H1 (cell line): ENCODE measurements at regions not wholly inside any gene's neighbourhood (a gene's known extent, or its start where the extent isn't known, plus 50 kb on each side); places are given as distances from the start of the nearest gene placed in this dataset.
A peak's percentile ranks its signal among the peaks of the same experiment; 100 is the strongest.

Experiments
- CTCF ChIA-PET: fragments of 300-600 bp; sonication (Branson Sonifier 250); formaldehyde crosslinking; loops from one replicate; lab custom pipeline; 2021; ENCODE audit not compliant: partially characterized antibody; lab: Charles Lee
- POLR2A ChIA-PET: fragments of 300-600 bp; sonication (Branson Sonifier 250); formaldehyde crosslinking; loops from one replicate; lab custom pipeline; 2021; ENCODE audit warnings: inconsistent platforms; ENCODE audit not compliant: partially characterized antibody; lab: Charles Lee
- DNase-seq, 2 experiments: peaks; one replicate each; pipeline versions ENCODE4 v3.0.0 to v3.0.0-alpha.2; 2010 to 2022; ENCODE audit warnings: low spot score in 2 of 2, low read depth in 1 of 2, mixed read lengths in 1 of 2
- FAIRE-seq: peaks from 2 replicates; lab custom pipeline; 2011; peaks lifted over from hg19 to GRCh38; lab: Jason Lieb, UNC
- H2AFZ ChIP-seq: 2 replicates; pipeline ENCODE4 v1.8.1; 2012; ENCODE audit warnings: low read length, inconsistent platforms
- H2AK5ac ChIP-seq: 2 replicates; pipeline ENCODE4 v1.6.1; 2013; ENCODE audit warnings: low read depth, low read length
- H2BK120ac ChIP-seq: replicated peaks from 2 replicates; pipeline ENCODE3; 2013; ENCODE audit warnings: low read depth, low read length, inconsistent platforms
- H2BK12ac ChIP-seq: 2 replicates; pipeline ENCODE4 v1.6.1; 2013; ENCODE audit warnings: low read depth, low read length
- H2BK15ac ChIP-seq: 2 replicates; pipeline ENCODE4 v1.6.1; 2013; ENCODE audit warnings: low read length
- H2BK20ac ChIP-seq: 2 replicates; pipeline ENCODE4 v1.6.1; 2013; ENCODE audit warnings: low read length
- H2BK5ac ChIP-seq: 2 replicates; pipeline ENCODE4 v1.6.1; 2013; ENCODE audit warnings: low read depth, low read length
- H3K14ac ChIP-seq: 2 replicates; pipeline ENCODE4 v1.6.1; 2013; ENCODE audit warnings: inconsistent platforms; ENCODE audit not compliant: insufficient read length
- H3K18ac ChIP-seq: 2 replicates; pipeline ENCODE4 v1.6.1; 2013; ENCODE audit warnings: low read length; ENCODE audit errors: extremely low read depth
- H3K23ac ChIP-seq: 2 replicates; pipeline ENCODE4 v1.6.1; 2013; ENCODE audit warnings: inconsistent platforms; ENCODE audit not compliant: insufficient read length
- H3K23me2 ChIP-seq: 2 replicates; pipeline ENCODE4 v1.6.1; 2013; ENCODE audit warnings: low read depth, low read length
- H3K27ac ChIP-seq: 2 replicates; pipeline ENCODE4 v1.6.1; 2011; ENCODE audit warnings: low read depth, low read length, inconsistent platforms
- H3K27me3 ChIP-seq, 4 experiments: replicated peaks in 1 of 4; 1 replicate in 1 of 4; 2 replicates in 3 of 4; pipeline versions ENCODE4 v1.6.1 to v1.8.1; 2011 to 2013; ENCODE audit warnings: low read length in 3 of 4, mild to moderate bottlenecking in 3 of 4, inconsistent platforms in 2 of 4, mixed read lengths in 2 of 4, moderate library complexity in 1 of 4; ENCODE audit not compliant: control insufficient read depth in 3 of 4, insufficient read depth in 3 of 4; ENCODE audit errors: extremely low read depth in 1 of 4
- H3K36me3 ChIP-seq, 4 experiments: 2 replicates each; pipeline versions ENCODE4 v1.6.1 to v1.8.1; 2011 to 2013; ENCODE audit warnings: mild to moderate bottlenecking in 4 of 4, low read length in 3 of 4, moderate library complexity in 2 of 4, control low read depth in 1 of 4, inconsistent platforms in 1 of 4; ENCODE audit not compliant: insufficient read depth in 4 of 4, control insufficient read depth in 2 of 4
- H3K4ac ChIP-seq: replicated peaks from 2 replicates; pipeline ENCODE3; 2013; ENCODE audit warnings: low read length, low read depth, mixed read lengths, inconsistent platforms; ENCODE audit not compliant: insufficient read length
- H3K4me1 ChIP-seq, 4 experiments: replicated peaks in 1 of 4; 1 replicate in 1 of 4; 2 replicates in 3 of 4; pipeline versions ENCODE4 v1.6.1 to v1.8.1; 2011 to 2013; ENCODE audit warnings: low read length in 3 of 4, inconsistent platforms in 2 of 4, mixed read lengths in 1 of 4; ENCODE audit not compliant: insufficient read depth in 4 of 4, control insufficient read depth in 3 of 4
- H3K4me2 ChIP-seq, 2 experiments: 2 replicates each; pipeline versions ENCODE4 v1.6.1 to v1.8.1; 2011 to 2013; ENCODE audit warnings: low read depth in 2 of 2, low read length in 2 of 2, control low read depth in 1 of 2, inconsistent platforms in 1 of 2, mild to moderate bottlenecking in 1 of 2; ENCODE audit not compliant: insufficient read depth in 1 of 2
- H3K4me3 ChIP-seq, 4 experiments: fragments of 200-600, 300-600 bp in 1 of 4; sonication (generic), shearing (Covaris generic), sonication (Bioruptor Twin) in 1 of 4; 2 replicates each; pipeline versions ENCODE4 v1.5.1 to v1.8.1; 2011 to 2016; ENCODE audit warnings: low read length in 4 of 4, low read depth in 3 of 4, control low read depth in 2 of 4, inconsistent platforms in 2 of 4, mild to moderate bottlenecking in 2 of 4, mixed read lengths in 1 of 4, moderate library complexity in 1 of 4; ENCODE audit not compliant: insufficient read depth in 2 of 4; ENCODE audit errors: extremely low read depth in 1 of 4
- H3K56ac ChIP-seq: replicated peaks from 2 replicates; pipeline ENCODE3; 2013; ENCODE audit warnings: low read depth, mild to moderate bottlenecking, mixed read lengths, low read length, inconsistent platforms; ENCODE audit not compliant: insufficient read length
- H3K79me1 ChIP-seq: 2 replicates; pipeline ENCODE4 v1.6.1; 2013; ENCODE audit warnings: low read depth, low read length, control low read depth
- H3K79me2 ChIP-seq, 2 experiments: 2 replicates each; pipeline versions ENCODE4 v1.6.1 to v1.8.1; 2012 to 2013; ENCODE audit warnings: low read length in 2 of 2, mild to moderate bottlenecking in 2 of 2, inconsistent platforms in 1 of 2; ENCODE audit not compliant: insufficient read depth in 2 of 2, control insufficient read depth in 1 of 2
- H3K9ac ChIP-seq, 4 experiments: replicated peaks in 1 of 4; 1 replicate in 1 of 4; 2 replicates in 3 of 4; pipeline versions ENCODE4 v1.6.1 to v1.8.1; 2011 to 2013; ENCODE audit warnings: low read depth in 3 of 4, low read length in 3 of 4, control low read depth in 2 of 4, mild to moderate bottlenecking in 2 of 4, moderate library complexity in 2 of 4, inconsistent platforms in 1 of 4; ENCODE audit errors: extremely low read depth in 1 of 4
- H3K9me3 ChIP-seq, 2 experiments: 2 replicates each; pipeline versions ENCODE4 v1.6.1 to v1.8.1; 2012 to 2013; ENCODE audit warnings: mild to moderate bottlenecking in 2 of 2, moderate library complexity in 2 of 2, control low read depth in 1 of 2, inconsistent platforms in 1 of 2, low read depth in 1 of 2, low read length in 1 of 2, mixed read lengths in 1 of 2; ENCODE audit not compliant: insufficient read depth in 2 of 2
- H4K20me1 ChIP-seq, 2 experiments: replicated peaks in 1 of 2; 2 replicates each; pipeline versions ENCODE3 to v1.8.1; 2011 to 2013; ENCODE audit warnings: inconsistent platforms in 2 of 2, low read length in 2 of 2, mild to moderate bottlenecking in 1 of 2; ENCODE audit not compliant: insufficient read depth in 2 of 2, control insufficient read depth in 1 of 2
- H4K5ac ChIP-seq: 2 replicates; pipeline ENCODE4 v1.6.1; 2013; ENCODE audit warnings: low read length, low read depth, mixed read lengths, inconsistent platforms; ENCODE audit not compliant: insufficient read length
- H4K8ac ChIP-seq: 2 replicates; pipeline ENCODE4 v1.8.0; 2013; ENCODE audit warnings: mild to moderate bottlenecking, moderate library complexity, low read length, inconsistent platforms; ENCODE audit not compliant: insufficient read depth; ENCODE audit errors: extremely low read depth
- H4K91ac ChIP-seq: replicated peaks from 2 replicates; pipeline ENCODE3; 2013; ENCODE audit warnings: low read length, mixed read lengths, inconsistent platforms; ENCODE audit not compliant: insufficient read length
- BRCA1 ChIP-seq: IDR thresholded peaks from 2 replicates; pipeline ENCODE4 v1.6.1; 2012; ENCODE audit warnings: low read depth, low read length, improper control_type of control experiment
- SP4 ChIP-seq: IDR thresholded peaks from 2 replicates; pipeline ENCODE4 v1.6.1; 2012; ENCODE audit warnings: low read length, inconsistent platforms
- whole genome bisulfite sequencing, 2 experiments: shearing (Covaris generic) in 1 of 2; methylation state at CpG; one replicate each; pipeline versions ENCODE4 v1.1.6 to v1.1.7; 2013 to 2015; ENCODE audit warnings: low lambda C conversion rate in 2 of 2, mixed read lengths in 2 of 2, inconsistent platforms in 1 of 2, low coverage in 1 of 2, missing lambda C conversion rate in 1 of 2; ENCODE audit not compliant: insufficient replicate concordance in 2 of 2, insufficient coverage in 1 of 2, insufficient read length in 1 of 2; ENCODE audit errors: extremely low coverage in 1 of 2, missing lambda C conversion rate in 1 of 2; 5-methylcytosine and 5-hydroxymethylcytosine counted together

DNA sequence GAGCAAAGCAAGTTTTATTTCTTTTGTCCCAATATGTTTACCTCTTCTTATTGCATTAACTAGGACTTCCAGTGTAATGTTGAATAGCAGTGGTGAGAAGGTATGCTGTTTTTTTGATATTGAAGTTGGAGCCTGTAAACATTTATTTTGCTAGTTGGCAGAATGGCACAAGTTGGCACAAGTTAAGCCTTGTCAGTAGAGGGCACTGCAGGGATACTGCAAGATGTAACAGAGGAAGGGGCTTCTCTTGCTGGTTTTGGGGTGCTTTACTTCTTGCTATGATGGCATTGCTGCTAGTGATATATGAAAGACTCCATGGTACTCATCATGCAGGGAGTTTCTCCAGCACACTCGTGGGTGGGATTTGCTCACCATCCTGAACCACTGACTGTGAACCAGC is 327.3 kb upstream of the ARX start:
- Histone ChIP-seq H2BK5ac (no peak overlapping the region), H3K36me3 (no peaks in the 10 kb centered on the region), H3K9ac (no peak overlapping the region), H3K23ac (no peak overlapping the region), H2BK15ac (no peak overlapping the region), H3K4me1 (no peaks in the 10 kb centered on the region), H4K8ac (no peak overlapping the region), H3K18ac (no peak overlapping the region), H4K91ac (no peak overlapping the region), H3K14ac (no peak overlapping the region), H2AFZ (no peak overlapping the region), H3K4me3 (no peak overlapping the region), H2BK12ac (no peak overlapping the region), H2AK5ac (no peak overlapping the region), H3K4ac (no peak overlapping the region), H3K79me2 (no peaks in the 10 kb centered on the region), H2BK20ac (no peak overlapping the region), H3K9me3 (no peaks in the 10 kb centered on the region; a peak in 1 of 4 replicates), H4K20me1 (no peaks in the 10 kb centered on the region), H2BK120ac (no peak overlapping the region), H3K56ac (no peak overlapping the region), H3K79me1 (no peaks in the 10 kb centered on the region), H3K27ac (no peak overlapping the region), H4K5ac (no peak overlapping the region), H3K4me2 (no peak overlapping the region), H3K27me3 (no peaks in the 10 kb centered on the region), H3K23me2 (no peaks in the 10 kb centered on the region)
- WGBS, 2 experiments = 58% methylated on average over 1 of the region's 1 CpG; no CpG with 5 or more reads in 1 of the 2 experiments
- DNase-seq (no peak), FAIRE-seq (peak; percentile 32)
- CTCF ChIA-PET = interaction anchor here (2.4 kb wide), 1 partner anchor 83 kb away, joined by 11 read pairs; no protein-coding TSS in a partner anchor
- POLR2A ChIA-PET = no interaction called here
- no peak for TF ChIP-seq BRCA1
- TF ChIP-seq SP4 = no peak
